ENCODE measurements at regions not wholly inside any gene's neighbourhood (a gene's known extent, or its start where the extent isn't known, plus 50 kb on each side); places are given as distances from the start of the nearest gene placed in this dataset.

- TF ChIP-seq ZNF274 (IDR thresholded peaks at IDR 0.05; ENCODE audit: borderline replicate concordance, extremely low read depth, low read length) (no peak), POLR2AphosphoS5 (IDR thresholded peaks at IDR 0.05; ENCODE audit: low read depth, low read length) (no peak), TCF12 (IDR thresholded peaks at IDR 0.05; ENCODE audit: low read depth, low read length) (no peak), BCL11A (IDR thresholded peaks at IDR 0.05; ENCODE audit: low read depth in 2 of 2, low read length in 2 of 2) (no peak), RFX5 (IDR thresholded peaks at IDR 0.05; ENCODE audit: borderline replicate concordance, low read depth, low read length) (no peak), EP300 (IDR thresholded peaks at IDR 0.05; ENCODE audit: borderline replicate concordance in 1 of 2, low read depth in 2 of 2, low read length in 2 of 2) (no peak), RAD21 (IDR thresholded peaks at IDR 0.05 in 1 of 2, conservative IDR thresholded peaks at IDR 0.05 in 1 of 2; ENCODE audit: low read depth in 2 of 2, low read length in 2 of 2) (no peak)
These were observed 111.0 kb upstream of the TOX3 start for GRCh38 chr16:52657924-52658323.
